ENCODE measurements at regions not wholly inside any gene's neighbourhood (a gene's known extent, or its start where the extent isn't known, plus 50 kb on each side); places are given as distances from the start of the nearest gene placed in this dataset.

DNA sequence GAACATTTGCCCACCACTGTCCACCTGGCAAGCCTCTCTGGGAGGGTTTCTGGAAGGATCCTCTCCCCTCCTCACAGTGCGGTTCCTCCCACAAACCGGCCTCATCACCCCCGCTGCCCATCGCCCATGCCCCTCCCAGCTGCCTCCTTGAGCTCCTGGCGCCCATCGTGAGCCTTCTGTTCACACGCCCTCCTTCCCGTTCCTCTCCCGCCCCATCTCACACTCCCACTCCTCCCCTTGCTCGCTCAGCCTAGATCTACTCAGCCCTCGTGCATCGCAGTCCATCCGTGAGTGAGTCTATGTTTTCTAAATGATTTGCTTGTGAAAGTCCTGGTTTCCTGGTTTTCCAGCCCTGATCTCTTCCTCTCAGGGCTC is 119.1 kb upstream of the C1orf174 start:
- no peak overlapping the region for H3K4me3 Mint-ChIP-seq
- no peak overlapping the region for H3K27ac Mint-ChIP-seq
- H3K4me1 Mint-ChIP-seq (ENCODE audit: low read depth) = no peaks in the 10 kb centered on the region
- H3K9me3 Mint-ChIP-seq = no peaks in the 10 kb centered on the region
- H3K36me3 Mint-ChIP-seq (ENCODE audit: low read depth) = no peaks in the 10 kb centered on the region
- no peaks in the 10 kb centered on the region for H3K27me3 Mint-ChIP-seq

- no peaks in the 10 kb centered on the region for H3K4me1 Mint-ChIP-seq (ENCODE audit: low read depth)
- H3K27ac Mint-ChIP-seq = no peak overlapping the region
- no peaks in the 10 kb centered on the region for H3K36me3 Mint-ChIP-seq (ENCODE audit: low read depth)
- H3K27me3 Mint-ChIP-seq = no peaks in the 10 kb centered on the region
- H3K9me3 Mint-ChIP-seq = no peaks in the 10 kb centered on the region
- no peak overlapping the region for H3K4me3 Mint-ChIP-seq
Observed at GRCh38 chr1:4019606-4020331, 119.7 kb upstream of the C1orf174 start.

DNA sequence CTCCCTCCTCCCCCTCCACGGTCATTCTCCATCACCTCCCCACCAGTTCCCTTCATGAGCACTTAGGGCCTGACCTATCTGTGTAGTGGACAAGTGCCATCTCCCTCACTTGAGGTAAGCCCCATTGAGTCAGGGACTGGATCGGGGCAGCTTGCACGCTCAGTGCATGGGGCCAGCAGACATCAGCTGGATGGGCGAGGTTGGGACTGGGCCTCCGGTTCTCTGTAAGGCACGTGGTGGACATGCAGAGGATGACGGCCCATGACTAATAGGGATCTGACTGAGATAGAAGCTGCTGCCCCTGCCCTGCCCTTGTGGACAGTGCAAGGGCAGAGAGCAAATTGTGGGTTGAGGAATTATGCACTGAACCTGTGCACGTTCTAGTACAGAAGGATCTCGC is 120.4 kb upstream of the C1orf174 start:
- Mint-ChIP-seq H3K36me3 (ENCODE audit: low read depth) (no peaks in the 10 kb centered on the region), H3K4me3 (no peak overlapping the region), H3K27me3 (no peaks in the 10 kb centered on the region), H3K27ac (no peak overlapping the region), H3K4me1 (ENCODE audit: low read depth) (no peaks in the 10 kb centered on the region), H3K9me3 (no peaks in the 10 kb centered on the region)

DNA sequence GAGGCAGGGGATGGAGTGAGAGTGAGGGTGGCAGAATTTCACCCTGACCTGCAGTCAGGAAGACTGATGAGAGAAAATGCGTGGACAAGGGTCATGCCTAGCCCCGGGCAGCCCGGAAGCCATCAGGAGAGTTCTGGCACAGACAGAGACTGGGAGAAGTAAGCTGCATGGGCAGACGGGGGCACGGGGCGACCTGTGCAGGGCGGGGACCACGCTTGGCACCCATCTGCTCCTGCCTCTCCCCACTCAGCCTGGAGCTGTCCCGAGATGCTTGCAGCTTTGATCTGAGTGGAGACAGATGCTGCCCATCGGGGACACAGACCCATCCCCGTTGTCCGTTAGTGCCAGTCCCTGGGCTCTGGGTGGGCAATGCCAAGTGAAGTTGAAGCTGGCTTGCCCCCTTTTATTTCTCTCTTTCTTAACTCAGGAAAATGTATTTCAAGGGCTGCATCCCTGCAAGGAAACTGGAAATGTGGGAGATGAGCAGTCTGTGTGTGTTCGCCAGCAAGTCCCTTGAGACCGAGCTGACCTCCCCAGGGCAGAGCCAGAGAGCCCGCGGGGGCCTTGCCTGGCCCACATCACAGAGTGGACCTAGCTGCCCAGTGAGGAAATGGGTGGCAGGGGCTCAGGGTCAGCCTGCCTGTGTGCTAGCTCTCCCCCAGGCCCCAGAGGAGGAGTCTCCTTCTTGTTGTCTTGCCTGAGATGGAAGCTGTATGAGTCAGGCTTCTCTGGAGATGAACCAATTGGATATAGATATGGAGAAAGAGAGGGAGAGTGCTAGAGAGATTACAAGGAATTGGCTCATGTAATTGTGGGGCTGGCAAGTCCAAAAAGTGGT is 121.3 kb upstream of the C1orf174 start:
- H3K27me3 Mint-ChIP-seq = peaks cover 2% of the 10 kb centered on the region
- H3K9me3 Mint-ChIP-seq = no peaks in the 10 kb centered on the region
- H3K36me3 Mint-ChIP-seq (ENCODE audit: low read depth) = no peaks in the 10 kb centered on the region
- no peaks in the 10 kb centered on the region for H3K4me1 Mint-ChIP-seq (ENCODE audit: low read depth)
- no peak overlapping the region for H3K4me3 Mint-ChIP-seq
- no peak overlapping the region for H3K27ac Mint-ChIP-seq

GRCh38 chr1:4021974-4022268 is 121.8 kb upstream of the C1orf174 start:
- Mint-ChIP-seq H3K4me1 (ENCODE audit: low read depth) (no peaks in the 10 kb centered on the region), H3K27me3 (peaks cover 2% of the 10 kb centered on the region)

DNA sequence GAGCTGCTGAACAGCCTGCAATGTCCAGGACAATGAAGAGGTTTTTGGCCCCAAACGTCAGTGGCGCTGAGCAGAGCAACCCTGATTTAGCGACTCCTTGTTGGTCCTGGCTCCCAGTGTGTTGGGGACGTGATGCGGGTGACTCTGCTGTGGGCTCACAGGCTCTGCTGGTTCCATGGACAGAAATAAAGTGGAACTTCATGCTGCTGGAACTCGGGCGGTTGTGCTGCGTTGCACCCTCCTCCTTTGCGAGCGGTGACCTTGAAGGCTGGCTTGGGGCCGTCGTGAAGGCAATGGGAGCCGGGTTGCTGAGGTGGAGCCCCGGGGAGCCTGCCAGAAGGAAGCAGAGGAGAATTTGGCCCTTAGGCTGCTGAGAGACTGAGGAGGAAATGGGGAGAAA is 122.6 kb upstream of the C1orf174 start:
- no peak overlapping the region for H3K4me3 Mint-ChIP-seq
- H3K27me3 Mint-ChIP-seq = peaks cover 2% of the 10 kb centered on the region
- no peak overlapping the region for H3K27ac Mint-ChIP-seq
- H3K36me3 Mint-ChIP-seq (ENCODE audit: low read depth) = no peaks in the 10 kb centered on the region
- no peaks in the 10 kb centered on the region for H3K9me3 Mint-ChIP-seq
- H3K4me1 Mint-ChIP-seq (ENCODE audit: low read depth) = no peaks in the 10 kb centered on the region

More at GRCh38 chr1:4021974-4022268, 121.8 kb upstream of the C1orf174 start:
- no peaks in the 10 kb centered on the region for H3K36me3 Mint-ChIP-seq (ENCODE audit: low read depth)
- H3K9me3 Mint-ChIP-seq = no peaks in the 10 kb centered on the region
- no peak overlapping the region for H3K27ac Mint-ChIP-seq
- H3K4me3 Mint-ChIP-seq = no peak overlapping the region

DNA sequence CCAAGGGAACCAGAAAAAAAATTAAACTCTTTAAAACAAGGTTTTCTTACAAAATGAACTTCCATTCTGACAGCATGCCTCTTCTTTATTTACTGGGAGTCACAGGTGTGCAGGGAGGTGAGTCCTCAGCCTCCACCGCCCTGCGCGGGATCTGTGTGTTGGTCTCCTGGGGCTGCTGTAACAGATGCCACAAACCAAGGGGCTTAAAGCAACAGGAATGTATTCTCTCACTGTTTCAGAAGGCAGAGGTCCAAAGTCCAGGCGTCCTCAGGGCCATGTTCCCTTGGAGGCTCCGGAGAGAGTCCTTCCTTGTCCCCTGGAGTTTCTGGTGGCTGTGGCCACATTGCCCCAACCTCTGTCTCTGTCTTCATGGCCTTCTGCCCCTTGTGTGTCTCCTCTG is 123.6 kb upstream of the C1orf174 start:
- Mint-ChIP-seq H3K4me1 (ENCODE audit: low read depth) (no peaks in the 10 kb centered on the region), H3K4me3 (no peak overlapping the region), H3K27ac (no peak overlapping the region), H3K27me3 (peaks cover 2% of the 10 kb centered on the region), H3K9me3 (no peaks in the 10 kb centered on the region), H3K36me3 (ENCODE audit: low read depth) (no peaks in the 10 kb centered on the region)

DNA sequence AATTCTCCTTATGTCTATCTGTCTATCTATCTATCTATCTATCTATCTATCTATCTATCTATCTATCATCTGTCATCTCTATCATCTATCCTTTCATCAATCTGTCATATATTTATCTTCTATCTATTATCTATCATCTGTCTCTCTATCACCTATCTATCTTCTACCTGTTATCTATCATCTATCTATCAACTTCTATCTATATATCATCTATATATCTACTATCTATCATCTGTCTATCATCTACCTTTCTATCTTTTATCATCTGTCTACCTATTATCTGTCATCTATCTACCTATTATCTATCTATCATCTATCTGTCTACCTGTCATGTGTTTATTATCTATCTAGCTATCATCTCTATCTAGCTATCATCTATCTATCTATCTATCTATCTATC is 124.7 kb upstream of the C1orf174 start:
- Mint-ChIP-seq H3K4me1 (ENCODE audit: low read depth) (no peaks in the 10 kb centered on the region), H3K36me3 (ENCODE audit: low read depth) (no peaks in the 10 kb centered on the region), H3K27me3 (peaks cover 2% of the 10 kb centered on the region), H3K27ac (no peak overlapping the region), H3K9me3 (no peaks in the 10 kb centered on the region), H3K4me3 (no peak overlapping the region)

- no peak overlapping the region for H3K27ac Mint-ChIP-seq
- H3K4me1 Mint-ChIP-seq (ENCODE audit: low read depth) = no peaks in the 10 kb centered on the region
- H3K27me3 Mint-ChIP-seq = peaks cover 2% of the 10 kb centered on the region
- no peak overlapping the region for H3K4me3 Mint-ChIP-seq
- H3K36me3 Mint-ChIP-seq (ENCODE audit: low read depth) = no peaks in the 10 kb centered on the region
- H3K9me3 Mint-ChIP-seq = no peaks in the 10 kb centered on the region
Observed at GRCh38 chr1:4025752-4026151, 125.7 kb upstream of the C1orf174 start.

- Mint-ChIP-seq H3K9me3 (peaks cover 3% of the 10 kb centered on the region), H3K27me3 (peaks cover 2% of the 10 kb centered on the region), H3K4me1 (ENCODE audit: low read depth) (no peaks in the 10 kb centered on the region), H3K4me3 (no peak overlapping the region), H3K27ac (no peak overlapping the region), H3K36me3 (ENCODE audit: low read depth) (no peaks in the 10 kb centered on the region)
Observed at GRCh38 chr1:4027008-4027407, 126.9 kb upstream of the C1orf174 start.

GRCh38 chr1:4027492-4028138 is 127.5 kb upstream of the C1orf174 start:
- H3K27me3 Mint-ChIP-seq = peaks cover 3% of the 10 kb centered on the region
- H3K4me1 Mint-ChIP-seq (ENCODE audit: low read depth) = no peaks in the 10 kb centered on the region
- H3K27ac Mint-ChIP-seq = no peak overlapping the region
- H3K4me3 Mint-ChIP-seq = no peak overlapping the region
- no peaks in the 10 kb centered on the region for H3K36me3 Mint-ChIP-seq (ENCODE audit: low read depth)
- peaks cover 3% of the 10 kb centered on the region for H3K9me3 Mint-ChIP-seq

- H3K9me3 Mint-ChIP-seq = peaks cover 3% of the 10 kb centered on the region
- H3K27ac Mint-ChIP-seq = no peak overlapping the region
- no peaks in the 10 kb centered on the region for H3K4me1 Mint-ChIP-seq (ENCODE audit: low read depth)
- H3K27me3 Mint-ChIP-seq = peaks cover 8% of the 10 kb centered on the region
- H3K36me3 Mint-ChIP-seq (ENCODE audit: low read depth) = no peaks in the 10 kb centered on the region
- H3K4me3 Mint-ChIP-seq = no peak overlapping the region
Observed at GRCh38 chr1:4028139-4028501, 128.0 kb upstream of the C1orf174 start.

- Mint-ChIP-seq H3K4me1 (ENCODE audit: low read depth) (no peaks in the 10 kb centered on the region), H3K36me3 (ENCODE audit: low read depth) (no peaks in the 10 kb centered on the region), H3K27me3 (peaks cover 8% of the 10 kb centered on the region), H3K27ac (no peak overlapping the region), H3K9me3 (peaks cover 3% of the 10 kb centered on the region), H3K4me3 (no peak overlapping the region)
Observed at GRCh38 chr1:4029376-4029775, 129.3 kb upstream of the C1orf174 start.

DNA sequence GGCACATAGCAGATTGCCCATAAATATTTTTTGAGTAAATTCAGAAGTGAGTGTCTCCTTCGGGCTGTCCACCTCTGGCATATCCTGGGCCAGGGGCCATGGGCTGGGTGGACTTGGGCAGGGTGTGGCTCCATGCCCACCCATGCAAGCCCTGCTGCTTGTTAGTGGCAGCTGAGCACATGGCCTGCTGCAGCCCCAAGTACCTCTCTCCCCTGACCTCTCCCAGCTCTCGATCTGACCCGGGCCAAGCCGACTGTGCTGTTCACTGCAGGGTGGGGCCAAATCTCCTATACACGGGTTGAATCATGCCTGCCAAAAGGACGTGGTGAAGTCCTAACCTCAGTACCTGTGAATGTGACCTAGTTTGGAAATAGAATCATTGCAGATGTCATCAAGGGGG is 132.5 kb upstream of the C1orf174 start:
- Mint-ChIP-seq H3K27ac (no peak overlapping the region), H3K4me3 (no peak overlapping the region), H3K9me3 (peaks cover 3% of the 10 kb centered on the region), H3K27me3 (peaks cover 5% of the 10 kb centered on the region), H3K36me3 (ENCODE audit: low read depth) (no peaks in the 10 kb centered on the region), H3K4me1 (ENCODE audit: low read depth) (no peaks in the 10 kb centered on the region)

DNA sequence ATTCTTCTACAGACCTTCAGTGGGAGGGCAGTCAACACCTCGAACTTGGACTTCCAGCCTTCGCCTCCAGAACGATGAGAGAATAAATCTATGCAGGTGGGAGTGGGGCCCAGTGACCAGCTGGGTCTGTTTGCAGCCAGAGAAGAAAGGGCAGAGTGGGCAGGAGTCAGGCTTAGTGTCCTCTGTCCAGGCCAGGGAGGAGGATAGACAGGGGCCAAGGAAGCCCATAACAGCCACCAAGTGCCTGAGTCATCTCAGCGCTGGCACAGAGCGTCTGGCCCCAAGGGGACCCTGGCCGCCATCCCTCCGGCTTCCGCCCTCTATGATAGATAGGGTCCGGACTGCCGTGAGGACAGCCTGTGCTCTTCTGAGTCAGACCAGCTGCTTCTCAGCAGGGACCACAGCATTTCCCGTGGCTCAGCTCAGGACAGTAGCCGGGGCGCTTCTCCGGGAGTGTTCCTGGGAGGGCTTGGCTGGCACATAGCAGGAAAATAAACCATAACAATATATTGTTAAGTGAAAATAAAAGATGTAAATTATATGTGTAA is 133.1 kb upstream of the C1orf174 start:
- peaks cover 3% of the 10 kb centered on the region for H3K9me3 Mint-ChIP-seq
- no peak overlapping the region for H3K4me3 Mint-ChIP-seq
- H3K27me3 Mint-ChIP-seq = peaks cover 5% of the 10 kb centered on the region
- no peaks in the 10 kb centered on the region for H3K4me1 Mint-ChIP-seq (ENCODE audit: low read depth)
- H3K27ac Mint-ChIP-seq = no peak overlapping the region
- no peaks in the 10 kb centered on the region for H3K36me3 Mint-ChIP-seq (ENCODE audit: low read depth)
